ENCODE measurements at regions not wholly inside any gene's neighbourhood (a gene's known extent, or its start where the extent isn't known, plus 50 kb on each side); places are given as distances from the start of the nearest gene placed in this dataset.

GRCh38 chr6:105886066-105886813 is 199.9 kb upstream of the PRDM1 start:
- Histone ChIP-seq H3K4me1 (ENCODE audit: control insufficient read depth, low read length) (no peaks in the 10 kb centered on the region), H3K4me2 (ENCODE audit: low read length) (no peak overlapping the region), H3K27me3 (ENCODE audit: control insufficient read depth, low read length) (peaks cover 2% of the 10 kb centered on the region; the same call in 1 of the 2 replicates), H3K9me2 (replicated peaks; ENCODE audit: control insufficient read depth, low read length) (no peaks in the 10 kb centered on the region), H3K36me3 (ENCODE audit: control insufficient read depth, low read length) (no peaks in the 10 kb centered on the region), H3K27ac (ENCODE audit: low read depth, low read length) (no peak overlapping the region), H3K4me3 (ENCODE audit: low read length) (no peak overlapping the region), H3F3A (ENCODE audit: control insufficient read depth, insufficient read depth) (no peaks in the 10 kb centered on the region), H3K9me3 (ENCODE audit: control insufficient read depth, insufficient read depth, low read length) (no peaks in the 10 kb centered on the region), H3K79me2 (ENCODE audit: control insufficient read depth, low read length) (no peaks in the 10 kb centered on the region), H4K20me1 (ENCODE audit: control insufficient read depth, insufficient read depth, low read depth, low read length) (no peaks in the 10 kb centered on the region)
- no peak for TF ChIP-seq CTCF (IDR thresholded peaks at IDR 0.05; ENCODE audit: low read depth, low read length, poor library complexity, severe bottlenecking)
- TF ChIP-seq EZH2phosphoT487 (IDR thresholded peaks at IDR 0.05; ENCODE audit: borderline replicate concordance, low read length), result no peak

GRCh38 chr6:105884426-105884825 is 201.7 kb upstream of the PRDM1 start:
- no peaks in the 10 kb centered on the region for H3F3A ChIP-seq (ENCODE audit: control insufficient read depth, insufficient read depth)
- H3K27ac ChIP-seq (ENCODE audit: low read depth, low read length), result no peak overlapping the region
- H3K4me1 ChIP-seq (ENCODE audit: control insufficient read depth, low read length), result no peaks in the 10 kb centered on the region
- H3K27me3 ChIP-seq (ENCODE audit: control insufficient read depth, low read length), result peaks cover 7% of the 10 kb centered on the region; the same call in 1 of the 2 replicates
- H3K4me2 ChIP-seq (ENCODE audit: low read length), result no peak overlapping the region
- no peaks in the 10 kb centered on the region for H4K20me1 ChIP-seq (ENCODE audit: control insufficient read depth, insufficient read depth, low read depth, low read length)
- no peaks in the 10 kb centered on the region for H3K9me3 ChIP-seq (ENCODE audit: control insufficient read depth, insufficient read depth, low read length)
- no peak for TF ChIP-seq CTCF (IDR thresholded peaks at IDR 0.05; ENCODE audit: low read depth, low read length, poor library complexity, severe bottlenecking)
- no peak for TF ChIP-seq EZH2phosphoT487 (IDR thresholded peaks at IDR 0.05; ENCODE audit: borderline replicate concordance, low read length)
- H3K9me2 ChIP-seq (replicated peaks; ENCODE audit: control insufficient read depth, low read length), result no peaks in the 10 kb centered on the region
- H3K79me2 ChIP-seq (ENCODE audit: control insufficient read depth, low read length), result no peaks in the 10 kb centered on the region
- no peak overlapping the region for H3K4me3 ChIP-seq (ENCODE audit: low read length)
- no peaks in the 10 kb centered on the region for H3K36me3 ChIP-seq (ENCODE audit: control insufficient read depth, low read length)

- Histone ChIP-seq H3K4me1 (ENCODE audit: control insufficient read depth, low read length) (no peaks in the 10 kb centered on the region), H3K79me2 (ENCODE audit: control insufficient read depth, low read length) (no peaks in the 10 kb centered on the region), H3K4me3 (ENCODE audit: low read length) (no peak overlapping the region), H3K27ac (ENCODE audit: low read depth, low read length) (no peak overlapping the region), H3K4me2 (ENCODE audit: low read length) (no peak overlapping the region), H3K36me3 (ENCODE audit: control insufficient read depth, low read length) (no peaks in the 10 kb centered on the region), H3K9me3 (ENCODE audit: control insufficient read depth, insufficient read depth, low read length) (no peaks in the 10 kb centered on the region), H3F3A (ENCODE audit: control insufficient read depth, insufficient read depth) (no peaks in the 10 kb centered on the region), H3K27me3 (ENCODE audit: control insufficient read depth, low read length) (peaks cover 7% of the 10 kb centered on the region; the same call in 1 of the 2 replicates), H3K9me2 (replicated peaks; ENCODE audit: control insufficient read depth, low read length) (no peaks in the 10 kb centered on the region), H4K20me1 (ENCODE audit: control insufficient read depth, insufficient read depth, low read depth, low read length) (no peaks in the 10 kb centered on the region)
- TF ChIP-seq EZH2phosphoT487 (IDR thresholded peaks at IDR 0.05; ENCODE audit: borderline replicate concordance, low read length), result no peak
- no peak for TF ChIP-seq CTCF (IDR thresholded peaks at IDR 0.05; ENCODE audit: low read depth, low read length, poor library complexity, severe bottlenecking)
These were observed 202.1 kb upstream of the PRDM1 start for GRCh38 chr6:105884011-105884410.

Measured in DOHH2 (cell line).